Mesodermal cell (in vitro differentiated cells): ENCODE measurements at regions not wholly inside any gene's neighbourhood (a gene's known extent, or its start where the extent isn't known, plus 50 kb on each side); places are given as distances from the start of the nearest gene placed in this dataset.

Experiments
- H3K27ac ChIP-seq: 2 replicates; pipeline ENCODE4 v1.7.0; 2013; ENCODE audit warnings: mild to moderate bottlenecking, low read depth, low read length, moderate library complexity; ENCODE audit not compliant: severe bottlenecking
- H3K36me3 ChIP-seq: 2 replicates; pipeline ENCODE4 v1.7.1; 2013; ENCODE audit warnings: mild to moderate bottlenecking, low read length, moderate library complexity; ENCODE audit not compliant: control insufficient read depth, insufficient read depth
- H3K4me1 ChIP-seq: one replicate; pipeline ENCODE4 v1.7.1; 2013; ENCODE audit warnings: mild to moderate bottlenecking, low read length; ENCODE audit not compliant: insufficient read depth, control insufficient read depth, poor library complexity, severe bottlenecking
- H3K4me3 ChIP-seq: 2 replicates; pipeline ENCODE4 v1.7.0; 2013; ENCODE audit warnings: low read length, control low read depth, mild to moderate bottlenecking; ENCODE audit not compliant: insufficient read depth, poor library complexity, severe bottlenecking; ENCODE audit errors: extremely low read depth
- H3K9me3 ChIP-seq: 2 replicates; pipeline ENCODE4 v1.7.1; 2013; ENCODE audit warnings: mild to moderate bottlenecking, low read length, moderate library complexity; ENCODE audit not compliant: control insufficient read depth
- WGBS, 2 experiments: methylation state at CpG; one replicate each; pipeline ENCODE4 v1.1.5; 2013; ENCODE audit warnings: missing lambda C conversion rate in 2 of 2; ENCODE audit not compliant: insufficient coverage in 2 of 2; 5-methylcytosine and 5-hydroxymethylcytosine counted together

DNA sequence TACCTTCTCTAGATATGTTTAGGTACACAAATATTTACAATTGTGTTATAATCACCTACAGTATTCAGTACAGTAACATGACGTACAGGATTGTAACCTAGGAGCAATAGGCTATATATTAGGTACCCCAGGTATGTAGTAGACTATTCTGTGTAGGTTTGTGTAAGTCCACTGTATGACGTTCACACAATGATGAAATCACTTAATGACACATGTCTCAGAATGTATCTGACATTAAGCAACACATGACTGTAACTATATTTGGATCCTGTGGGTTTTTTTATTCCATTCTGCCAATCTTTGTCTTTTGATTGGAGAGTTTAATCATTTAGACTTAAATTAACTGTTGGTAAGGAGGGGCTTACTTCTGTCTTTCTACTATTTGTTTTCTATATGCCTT is 52.1 kb downstream of the STYXL2 start:
- H3K4me3 ChIP-seq = no peak overlapping the region
- H3K4me1 ChIP-seq = no peaks in the 10 kb centered on the region
- no CpG with 5 or more reads among the region's 2 CpGs for WGBS, 2 experiments
- H3K9me3 ChIP-seq = peaks cover 15% of the 10 kb centered on the region
- H3K27ac ChIP-seq = no peak overlapping the region
- H3K36me3 ChIP-seq = no peaks in the 10 kb centered on the region

DNA sequence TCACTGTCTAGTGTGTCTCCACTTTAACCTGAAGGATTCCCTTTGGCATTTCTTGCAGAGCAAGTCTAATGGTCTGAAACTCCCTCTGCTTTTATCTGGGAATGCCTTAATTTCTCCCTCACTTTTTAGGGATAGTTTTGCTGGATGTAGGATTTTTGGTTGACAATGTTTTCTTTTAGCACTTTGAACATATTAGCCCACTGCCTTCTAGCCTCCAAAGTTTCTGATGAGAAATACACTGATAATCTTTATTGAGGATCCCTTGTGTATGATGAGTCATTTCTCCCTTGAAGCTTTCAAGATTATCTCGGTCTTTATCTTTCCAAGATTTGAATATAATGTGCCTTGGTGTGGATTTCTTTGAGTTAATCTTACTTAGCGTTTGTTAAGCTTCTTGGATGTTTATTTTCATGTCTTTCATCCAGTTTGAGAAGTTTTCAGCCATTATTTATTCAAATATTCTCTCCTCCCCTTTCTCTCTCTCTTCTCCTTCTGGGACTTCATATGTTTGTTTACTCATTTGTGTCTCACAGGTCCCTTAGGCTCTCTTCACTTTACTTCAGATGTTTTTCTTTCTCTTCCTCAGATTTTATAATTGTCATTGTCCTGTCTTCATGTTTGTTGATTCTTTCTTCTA is 53.1 kb downstream of the STYXL2 start:
- WGBS, 2 experiments = 100% methylated on average over 2 of the region's 2 CpGs; no CpG with 5 or more reads in 1 of the 2 experiments
- no peak overlapping the region for H3K4me3 ChIP-seq
- H3K27ac ChIP-seq = no peak overlapping the region
- peaks cover 15% of the 10 kb centered on the region for H3K9me3 ChIP-seq
- no peaks in the 10 kb centered on the region for H3K36me3 ChIP-seq
- H3K4me1 ChIP-seq = no peaks in the 10 kb centered on the region

DNA sequence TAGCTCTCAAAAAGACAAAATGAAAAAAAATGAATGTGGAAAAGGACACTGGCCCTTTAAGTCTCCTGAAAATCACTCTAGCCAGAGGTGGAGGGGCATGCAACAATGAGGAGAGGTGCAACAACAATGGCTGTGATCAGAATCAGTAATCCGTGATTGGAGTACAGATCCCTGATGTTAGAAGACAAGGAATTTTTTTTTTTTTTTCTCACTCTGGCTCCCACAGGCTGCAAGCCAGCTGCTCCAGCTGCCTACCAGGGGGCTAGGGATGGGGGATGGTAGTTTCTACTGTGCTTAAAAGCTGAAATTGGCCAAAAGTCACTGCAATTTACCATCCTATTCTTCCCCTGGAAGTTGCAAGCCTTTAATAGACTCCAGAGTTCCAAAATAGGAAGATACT is 54.5 kb downstream of the STYXL2 start:
- WGBS, 2 experiments = no CpG with 5 or more reads among the region's 1 CpG
- no peaks in the 10 kb centered on the region for H3K36me3 ChIP-seq
- H3K27ac ChIP-seq = no peak overlapping the region
- no peak overlapping the region for H3K4me3 ChIP-seq
- peaks cover 15% of the 10 kb centered on the region for H3K9me3 ChIP-seq
- no peaks in the 10 kb centered on the region for H3K4me1 ChIP-seq

DNA sequence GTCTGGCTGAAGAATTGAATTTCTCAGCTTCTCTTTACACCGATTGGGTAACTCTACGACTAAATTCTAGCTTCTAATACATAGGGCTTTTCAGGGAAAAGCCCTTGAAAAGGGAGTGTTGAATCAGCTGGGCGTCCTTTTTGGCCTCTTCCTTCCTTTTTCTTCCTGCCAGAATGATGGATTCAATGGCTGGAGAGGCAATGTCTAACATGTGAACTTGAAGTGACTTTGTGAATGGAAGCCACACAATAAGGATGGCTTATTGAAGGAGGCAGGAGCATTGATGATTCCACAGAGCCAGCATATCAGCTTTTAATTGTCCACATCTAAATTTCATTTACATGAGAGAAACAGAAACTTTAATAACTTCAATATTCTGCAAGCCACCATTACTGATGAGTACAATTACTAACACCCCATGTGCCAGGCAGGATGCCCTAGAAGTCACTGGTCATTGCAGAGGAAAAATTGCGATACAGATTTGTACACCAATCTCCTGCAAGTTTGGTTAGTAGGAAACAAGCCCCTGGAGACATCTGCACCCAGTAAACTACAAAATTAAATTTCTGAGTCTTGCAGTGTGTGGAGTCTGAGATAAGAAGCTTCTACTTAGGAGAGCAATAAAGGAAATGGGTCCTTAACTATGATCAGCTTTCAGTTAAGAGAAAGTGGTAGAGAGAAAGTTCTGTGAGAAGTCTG is 56.1 kb downstream of the STYXL2 start:
- no peak overlapping the region for H3K27ac ChIP-seq
- WGBS, 2 experiments = 90 to 100% methylated on average over 1 to 3 of the region's 4 CpGs
- H3K4me1 ChIP-seq = no peaks in the 10 kb centered on the region
- H3K9me3 ChIP-seq = peaks cover 15% of the 10 kb centered on the region
- H3K36me3 ChIP-seq = no peaks in the 10 kb centered on the region
- no peak overlapping the region for H3K4me3 ChIP-seq

DNA sequence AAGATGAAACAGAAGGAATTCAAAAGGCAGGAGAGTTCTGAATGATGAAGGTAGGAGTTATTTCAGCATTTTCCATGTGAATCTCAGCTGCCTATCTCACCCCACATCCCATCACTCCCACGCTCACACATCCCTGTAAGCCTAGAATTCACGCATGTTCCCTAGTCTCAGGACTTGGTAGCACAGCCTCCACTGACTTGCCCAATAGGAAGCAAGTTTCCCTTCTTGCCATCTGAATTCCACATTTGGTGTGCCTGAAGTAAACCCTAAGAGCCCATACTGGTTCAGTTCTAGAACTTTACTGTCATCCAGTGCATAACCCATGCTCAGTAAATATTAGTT is 56.6 kb downstream of the STYXL2 start:
- H3K4me3 ChIP-seq = no peak overlapping the region
- H3K36me3 ChIP-seq = no peaks in the 10 kb centered on the region
- WGBS, 2 experiments = 91 to 100% methylated on average over 2 of the region's 2 CpGs
- no peak overlapping the region for H3K27ac ChIP-seq
- H3K9me3 ChIP-seq = peaks cover 15% of the 10 kb centered on the region
- H3K4me1 ChIP-seq = no peaks in the 10 kb centered on the region

DNA sequence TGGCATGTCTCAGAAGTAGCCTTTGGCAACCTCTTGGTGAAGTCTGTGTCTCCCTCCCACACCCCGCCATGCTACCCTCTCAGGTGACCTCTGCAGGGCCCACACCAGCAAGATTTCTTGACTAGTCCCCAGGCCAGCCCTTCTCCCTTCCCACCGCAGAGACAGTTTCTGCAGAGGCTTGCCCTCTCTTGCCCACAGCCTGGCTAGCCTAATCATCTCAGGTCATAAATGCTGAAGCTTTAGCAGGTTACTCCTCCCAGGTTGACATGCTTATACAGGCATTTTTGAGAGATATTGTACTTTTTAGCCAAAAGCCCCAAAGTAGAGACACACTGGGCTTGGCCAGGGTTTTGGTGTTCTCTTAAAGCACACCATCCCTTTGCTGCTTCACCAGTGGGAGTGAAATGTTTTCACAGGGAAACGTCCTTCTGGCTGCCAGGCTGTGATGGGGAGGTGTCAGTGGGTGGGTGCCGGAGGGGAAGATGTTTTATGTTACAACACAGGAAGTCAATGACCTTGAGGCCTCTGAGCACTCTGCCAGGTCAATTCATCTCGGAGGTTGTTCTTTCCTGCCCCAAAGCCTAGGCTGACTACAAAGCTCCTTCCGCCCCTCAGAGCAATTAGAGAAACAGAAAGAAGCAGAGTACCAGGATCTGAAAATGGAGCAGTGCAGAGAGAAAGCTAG is 58.5 kb downstream of the STYXL2 start:
- Histone ChIP-seq H3K4me1 (no peaks in the 10 kb centered on the region), H3K4me3 (no peak overlapping the region), H3K27ac (no peak overlapping the region), H3K36me3 (no peaks in the 10 kb centered on the region), H3K9me3 (peaks cover 8% of the 10 kb centered on the region)
- WGBS, 2 experiments = 82 to 86% methylated on average over 4 of the region's 6 CpGs

DNA sequence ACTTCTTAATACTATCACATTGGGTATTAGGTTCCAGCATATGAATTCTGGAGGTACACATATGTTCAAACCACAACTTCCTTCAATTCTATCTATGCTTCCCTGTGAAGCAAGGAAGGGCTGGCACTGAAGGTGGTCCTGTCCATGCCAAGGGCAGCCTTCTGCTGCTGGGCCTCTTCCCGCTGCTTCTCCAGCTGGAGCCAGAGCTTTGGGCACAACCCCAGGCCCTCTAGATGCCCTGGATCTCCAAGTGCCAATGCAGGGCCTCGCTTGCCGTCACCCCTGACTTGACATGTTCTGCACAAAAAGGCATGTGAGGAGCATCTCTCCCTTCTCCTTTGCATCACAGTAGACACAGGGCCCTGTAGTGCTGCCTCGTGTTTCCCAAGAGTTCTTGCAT is 62.6 kb downstream of the STYXL2 start:
- 92 to 93% methylated on average over 2 to 4 of the region's 4 CpGs for WGBS, 2 experiments
- Histone ChIP-seq H3K27ac (no peak overlapping the region), H3K4me3 (no peak overlapping the region), H3K9me3 (no peaks in the 10 kb centered on the region), H3K36me3 (peaks cover 5% of the 10 kb centered on the region), H3K4me1 (peaks cover 10% of the 10 kb centered on the region)

DNA sequence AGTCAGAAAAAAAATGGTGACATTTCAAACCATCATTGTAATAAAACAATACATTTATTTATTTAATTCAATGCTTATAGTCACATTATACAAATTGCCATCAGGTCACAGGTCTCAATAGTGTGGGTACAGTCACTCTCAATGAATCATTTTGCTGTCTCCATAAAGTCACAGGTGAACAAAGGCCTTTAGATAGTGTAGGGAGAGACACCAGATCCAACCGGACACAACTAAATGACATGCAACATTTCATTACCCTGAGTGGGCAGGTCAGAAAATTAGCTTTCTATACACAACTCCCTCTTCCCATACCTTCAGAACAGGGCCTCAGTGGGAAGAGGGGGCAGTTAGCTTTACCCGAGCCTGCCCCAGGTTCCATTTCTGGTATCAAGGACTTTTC is 63.2 kb downstream of the STYXL2 start:
- H3K9me3 ChIP-seq = no peaks in the 10 kb centered on the region
- H3K4me3 ChIP-seq = no peak overlapping the region
- peaks cover 15% of the 10 kb centered on the region for H3K4me1 ChIP-seq
- 75 to 86% methylated on average over 1 to 2 of the region's 2 CpGs for WGBS, 2 experiments
- no peak overlapping the region for H3K27ac ChIP-seq
- peaks cover 5% of the 10 kb centered on the region for H3K36me3 ChIP-seq

DNA sequence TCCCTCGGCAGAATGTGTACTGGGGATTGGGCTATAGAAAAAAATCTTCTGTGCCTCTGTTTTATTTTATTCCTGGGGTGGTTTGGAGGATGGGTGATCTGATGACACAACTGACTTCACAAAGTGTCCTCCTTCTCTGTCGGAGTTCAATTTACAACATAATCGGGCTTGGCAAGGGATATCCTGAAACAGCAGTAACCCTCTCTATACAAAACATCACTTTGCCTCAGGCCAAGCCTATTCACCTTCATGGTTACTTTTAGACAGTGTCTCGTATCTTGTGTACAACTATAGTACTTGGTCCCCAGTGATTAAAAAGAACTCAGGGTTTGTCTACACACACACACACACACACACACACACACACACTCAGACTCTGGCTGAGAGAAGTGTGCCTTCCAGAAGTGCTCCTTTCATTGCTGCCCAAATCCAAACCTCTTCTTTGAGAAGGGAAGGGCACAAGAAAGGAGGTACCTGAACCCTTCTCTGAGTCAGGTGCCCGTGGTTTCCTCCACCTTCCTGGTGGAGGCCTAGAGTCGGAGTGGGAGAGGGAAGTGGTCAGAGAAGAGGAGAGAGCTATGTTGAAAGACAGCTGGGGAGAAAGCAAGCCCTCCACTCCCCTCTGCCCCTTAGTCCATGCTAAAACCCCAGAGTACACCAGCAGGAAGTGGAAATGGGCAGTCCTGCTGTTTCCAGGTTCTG is 62.4 kb upstream of the POU2F1 start:
- no peak overlapping the region for H3K4me3 ChIP-seq
- H3K27ac ChIP-seq = no peak overlapping the region
- WGBS, 2 experiments = 43 to 52% methylated on average over 3 to 4 of the region's 6 CpGs
- no peaks in the 10 kb centered on the region for H3K9me3 ChIP-seq
- peaks cover 5% of the 10 kb centered on the region for H3K36me3 ChIP-seq
- peaks cover 26% of the 10 kb centered on the region for H3K4me1 ChIP-seq

DNA sequence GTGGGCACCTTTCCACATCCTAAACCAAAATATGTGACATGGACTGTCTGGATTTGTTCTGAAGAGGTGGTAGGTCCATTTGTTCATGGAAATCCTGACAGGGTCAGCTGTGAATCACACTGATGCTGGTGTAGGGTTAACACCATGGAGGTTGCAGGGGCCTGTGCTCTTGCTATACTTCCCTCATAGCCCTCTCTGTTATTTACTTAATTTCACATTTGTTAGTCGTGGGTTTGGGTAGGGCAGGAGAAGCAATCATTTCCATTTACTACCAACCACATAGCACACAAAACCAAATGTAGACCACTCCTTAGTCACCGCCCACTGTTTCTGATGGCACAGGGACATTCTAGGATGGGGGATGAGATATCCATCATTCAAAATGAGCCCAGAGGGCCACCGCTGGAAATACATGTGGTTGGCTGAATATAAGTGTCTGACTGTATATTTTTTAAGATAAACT is 61.8 kb upstream of the POU2F1 start:
- Histone ChIP-seq H3K9me3 (no peaks in the 10 kb centered on the region), H3K36me3 (peaks cover 5% of the 10 kb centered on the region), H3K27ac (no peak overlapping the region), H3K4me3 (no peak overlapping the region), H3K4me1 (peaks cover 30% of the 10 kb centered on the region)
- 100% methylated on average over 2 of the region's 3 CpGs for WGBS, 2 experiments
